ENCODE measurements at regions not wholly inside any gene's neighbourhood (a gene's known extent, or its start where the extent isn't known, plus 50 kb on each side); places are given as distances from the start of the nearest gene placed in this dataset.

DNA sequence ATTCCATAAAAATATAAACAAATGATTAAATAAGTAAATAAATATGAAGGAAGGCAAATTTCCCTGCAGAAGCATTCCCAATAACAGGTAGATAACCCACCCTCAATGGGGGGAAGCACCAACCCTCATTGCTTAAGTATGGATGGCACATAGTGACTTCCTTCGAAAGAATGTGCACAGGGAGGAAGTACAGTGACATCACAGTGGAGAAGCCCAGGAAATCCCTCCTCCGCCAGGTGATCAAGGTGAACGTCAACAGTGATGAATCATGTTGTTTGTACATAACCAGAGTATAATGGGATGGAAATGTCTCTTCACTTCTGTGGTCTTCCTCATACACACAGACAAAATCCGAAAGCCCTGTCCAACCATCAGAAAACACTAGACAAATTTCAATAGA, 267.9 kb downstream of the THBS2 start:
- no peaks in the 10 kb centered on the region for H3K36me3 ChIP-seq (ENCODE audit: control insufficient read depth, insufficient read depth, low read length)
- DNase-seq (no peak), ATAC-seq (no peak)
- Mint-ChIP-seq H3K4me1 (no peaks in the 10 kb centered on the region), H3K27ac (no peak overlapping the region), H3K27me3 (ENCODE audit: low read depth in 2 of 2) (peaks cover 21 to 30% of the 10 kb centered on the region in 2 donors), H3K9me3 (peaks cover 0 to 2% of the 10 kb centered on the region in 2 donors), H3K4me3 (no peak overlapping the region), H3K36me3 (peaks cover 6% of the 10 kb centered on the region)
- no peaks in the 10 kb centered on the region for H3K9me3 ChIP-seq (ENCODE audit: control insufficient read depth, insufficient read depth, low read length)
- H3K4me3 ChIP-seq (ENCODE audit: low read length) = no peak overlapping the region
- intact Hi-C loops (cut with micrococcal nuclease) = no loop called here
- TF ChIP-seq, protein P1, sequence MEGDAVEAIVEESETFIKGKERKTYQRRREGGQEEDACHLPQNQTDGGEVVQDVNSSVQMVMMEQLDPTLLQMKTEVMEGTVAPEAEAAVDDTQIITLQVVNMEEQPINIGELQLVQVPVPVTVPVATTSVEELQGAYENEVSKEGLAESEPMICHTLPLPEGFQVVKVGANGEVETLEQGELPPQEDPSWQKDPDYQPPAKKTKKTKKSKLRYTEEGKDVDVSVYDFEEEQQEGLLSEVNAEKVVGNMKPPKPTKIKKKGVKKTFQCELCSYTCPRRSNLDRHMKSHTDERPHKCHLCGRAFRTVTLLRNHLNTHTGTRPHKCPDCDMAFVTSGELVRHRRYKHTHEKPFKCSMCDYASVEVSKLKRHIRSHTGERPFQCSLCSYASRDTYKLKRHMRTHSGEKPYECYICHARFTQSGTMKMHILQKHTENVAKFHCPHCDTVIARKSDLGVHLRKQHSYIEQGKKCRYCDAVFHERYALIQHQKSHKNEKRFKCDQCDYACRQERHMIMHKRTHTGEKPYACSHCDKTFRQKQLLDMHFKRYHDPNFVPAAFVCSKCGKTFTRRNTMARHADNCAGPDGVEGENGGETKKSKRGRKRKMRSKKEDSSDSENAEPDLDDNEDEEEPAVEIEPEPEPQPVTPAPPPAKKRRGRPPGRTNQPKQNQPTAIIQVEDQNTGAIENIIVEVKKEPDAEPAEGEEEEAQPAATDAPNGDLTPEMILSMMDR (IDR thresholded peaks at IDR 0.05) = no peak
- no peaks in the 10 kb centered on the region for H3K27me3 ChIP-seq (ENCODE audit: control insufficient read depth, insufficient read depth, low read length)
- no peak overlapping the region for H3K27ac ChIP-seq (ENCODE audit: low read length)
- WGBS (ENCODE audit: insufficient coverage) = 90% methylated on average over 4 of the region's 4 CpGs
- no peaks in the 10 kb centered on the region for H3K4me1 ChIP-seq (ENCODE audit: control insufficient read depth, insufficient read depth, low read length)

DNA sequence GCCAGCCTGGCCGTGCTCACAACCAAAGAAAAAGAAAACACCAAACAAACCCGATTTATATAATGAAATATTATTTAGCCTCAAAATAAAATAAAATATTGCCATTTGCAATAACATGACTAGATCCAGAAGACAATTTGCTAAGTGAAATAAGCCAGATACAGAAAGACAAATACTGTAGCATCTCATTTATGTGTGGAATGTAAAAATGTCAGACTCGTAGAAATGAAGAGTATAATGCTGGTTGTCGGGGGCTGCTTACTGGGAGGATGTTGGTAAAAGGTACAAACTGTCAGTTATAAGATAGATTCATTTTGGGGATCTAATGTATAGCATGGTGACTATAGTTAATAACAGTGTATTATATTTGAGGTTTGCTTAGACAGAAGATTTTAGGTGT, 269.7 kb downstream of the THBS2 start:
- Histone ChIP-seq H3K27ac (ENCODE audit: low read length) (no peak overlapping the region), H3K27me3 (ENCODE audit: control insufficient read depth, insufficient read depth, low read length) (no peaks in the 10 kb centered on the region), H3K9me3 (ENCODE audit: control insufficient read depth, insufficient read depth, low read length) (peaks cover 4% of the 10 kb centered on the region), H3K4me1 (ENCODE audit: control insufficient read depth, insufficient read depth, low read length) (no peaks in the 10 kb centered on the region), H3K4me3 (ENCODE audit: low read length) (no peak overlapping the region), H3K36me3 (ENCODE audit: control insufficient read depth, insufficient read depth, low read length) (no peaks in the 10 kb centered on the region)
- H3K4me1 Mint-ChIP-seq = no peaks in the 10 kb centered on the region
- H3K27ac Mint-ChIP-seq = no peak overlapping the region
- peaks cover 22% of the 10 kb centered on the region for H3K36me3 Mint-ChIP-seq
- TF ChIP-seq, protein P1 (IDR thresholded peaks at IDR 0.05) = no peak
- 94% methylated on average over 2 of the region's 4 CpGs for WGBS (ENCODE audit: insufficient coverage)
- DNase-seq = no peak
- H3K27me3 Mint-ChIP-seq (ENCODE audit: low read depth in 2 of 2) = peaks cover 34 to 36% of the 10 kb centered on the region in 2 donors
- no peak overlapping the region for H3K4me3 Mint-ChIP-seq
- H3K9me3 Mint-ChIP-seq = peaks cover 3 to 5% of the 10 kb centered on the region in 2 donors
- no peak for ATAC-seq
- intact Hi-C loops (cut with micrococcal nuclease) = no loop called here

DNA sequence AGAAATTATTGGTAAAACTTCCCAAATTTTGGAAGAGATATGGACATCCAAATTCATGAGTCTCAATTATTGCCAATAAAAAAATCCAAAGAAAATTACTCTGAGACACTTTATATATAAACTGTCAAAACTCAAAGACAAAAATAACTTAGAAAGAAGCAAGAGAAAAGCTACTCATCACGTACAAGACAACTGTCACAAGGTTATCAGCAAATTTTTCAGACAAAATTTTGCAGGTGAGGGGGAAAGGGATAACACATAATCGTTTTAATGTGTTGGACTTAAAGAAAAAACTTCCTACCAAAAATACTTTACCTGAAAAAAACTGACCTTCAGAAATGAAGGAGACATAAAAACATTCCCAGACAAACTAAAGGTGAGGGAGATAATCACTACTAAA, 272.5 kb downstream of the THBS2 start:
- H3K36me3 Mint-ChIP-seq = peaks cover 22% of the 10 kb centered on the region
- no peaks in the 10 kb centered on the region for H3K27me3 ChIP-seq (ENCODE audit: control insufficient read depth, insufficient read depth, low read length)
- H3K9me3 ChIP-seq (ENCODE audit: control insufficient read depth, insufficient read depth, low read length) = peaks cover 4% of the 10 kb centered on the region
- H3K9me3 Mint-ChIP-seq = peaks cover 3 to 5% of the 10 kb centered on the region in 2 donors
- DNase-seq (no peak), ATAC-seq (no peak)
- H3K4me3 ChIP-seq (ENCODE audit: low read length) = no peak overlapping the region
- H3K27ac ChIP-seq (ENCODE audit: low read length) = no peak overlapping the region
- intact Hi-C loops (cut with micrococcal nuclease) = no loop called here
- no peaks in the 10 kb centered on the region for H3K4me1 Mint-ChIP-seq
- WGBS (ENCODE audit: insufficient coverage) = 57% methylated on average over 1 of the region's 2 CpGs
- H3K27ac Mint-ChIP-seq = no peak overlapping the region
- peaks cover 29 to 34% of the 10 kb centered on the region in 2 donors for H3K27me3 Mint-ChIP-seq (ENCODE audit: low read depth in 2 of 2)
- no peaks in the 10 kb centered on the region for H3K4me1 ChIP-seq (ENCODE audit: control insufficient read depth, insufficient read depth, low read length)
- TF ChIP-seq, protein P1 (IDR thresholded peaks at IDR 0.05) = no peak
- H3K36me3 ChIP-seq (ENCODE audit: control insufficient read depth, insufficient read depth, low read length) = no peaks in the 10 kb centered on the region
- H3K4me3 Mint-ChIP-seq = no peak overlapping the region

DNA sequence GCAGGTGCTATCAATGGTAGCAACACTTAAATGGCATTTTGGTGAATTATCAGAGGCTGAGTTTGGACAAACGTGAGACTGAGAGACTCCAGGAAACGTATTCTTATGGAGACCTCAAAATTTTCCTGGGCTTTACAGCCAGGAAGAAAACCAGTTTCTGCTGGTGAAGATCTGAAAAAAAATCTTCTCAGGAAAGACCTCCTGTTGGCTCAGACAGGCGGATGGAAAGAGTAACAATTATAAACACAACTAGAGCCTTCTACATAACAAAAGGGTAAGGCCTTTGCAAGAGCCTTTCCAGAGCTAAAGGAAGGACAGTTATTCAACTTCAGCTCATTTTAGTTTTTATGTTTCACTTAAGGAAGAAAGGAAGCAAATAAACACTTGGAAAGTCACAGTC, 274.4 kb downstream of the THBS2 start:
- Histone ChIP-seq H3K36me3 (ENCODE audit: control insufficient read depth, insufficient read depth, low read length) (no peaks in the 10 kb centered on the region), H3K4me1 (ENCODE audit: control insufficient read depth, insufficient read depth, low read length) (no peaks in the 10 kb centered on the region), H3K27ac (ENCODE audit: low read length) (no peak overlapping the region), H3K27me3 (ENCODE audit: control insufficient read depth, insufficient read depth, low read length) (no peaks in the 10 kb centered on the region), H3K4me3 (ENCODE audit: low read length) (no peak overlapping the region), H3K9me3 (ENCODE audit: control insufficient read depth, insufficient read depth, low read length) (peaks cover 4% of the 10 kb centered on the region)
- Mint-ChIP-seq H3K4me3 (no peak overlapping the region), H3K9me3 (peaks cover 3 to 5% of the 10 kb centered on the region in 2 donors), H3K4me1 (no peaks in the 10 kb centered on the region), H3K27ac (no peak overlapping the region), H3K36me3 (peaks cover 22% of the 10 kb centered on the region), H3K27me3 (ENCODE audit: low read depth in 2 of 2) (peaks cover 27 to 34% of the 10 kb centered on the region in 2 donors)
- intact Hi-C loops (cut with micrococcal nuclease) = no loop called here
- TF ChIP-seq, protein P1 (IDR thresholded peaks at IDR 0.05) = no peak
- DNase-seq (no peak), ATAC-seq (no peak)
- 59% methylated on average over 2 of the region's 3 CpGs for WGBS (ENCODE audit: insufficient coverage)

Measured in natural killer cell (primary cell).